GM20431 (cell line): ENCODE measurements at regions not wholly inside any gene's neighbourhood (a gene's known extent, or its start where the extent isn't known, plus 50 kb on each side); places are given as distances from the start of the nearest gene placed in this dataset.

ENCODE experiments used
- in situ Hi-C: fragments of 300-500 bp; cut with MseI, MboI; formaldehyde crosslinking; loops from one replicate; pipeline ENCODE4 v1.15.0; 2020; ENCODE audit warnings: low sequenced_read_pairs; ENCODE audit not compliant: unreplicated experiment

- in situ Hi-C loops = no loop called here
These were observed 598.3 kb upstream of the FAM174A start for GRCh38 chr5:99936911-99937310.

GRCh38 chr5:99929806-99930135 is 605.4 kb upstream of the FAM174A start:
- in situ Hi-C loops = no loop called here

- in situ Hi-C loops = no loop called here
These were observed 605.9 kb upstream of the FAM174A start for GRCh38 chr5:99929067-99929805.

GRCh38 chr5:99928490-99928889 is 606.7 kb upstream of the FAM174A start:
- in situ Hi-C loops = no loop called here

- in situ Hi-C loops = no loop called here
These were observed 608.7 kb upstream of the FAM174A start for GRCh38 chr5:99926463-99926862.

GRCh38 chr5:99922386-99922785 is 612.8 kb upstream of the FAM174A start:
- in situ Hi-C loops = no loop called here

GRCh38 chr5:99911971-99912370 is 623.2 kb upstream of the FAM174A start:
- in situ Hi-C loops = no loop called here

- in situ Hi-C loops = no loop called here
These were observed 628.4 kb upstream of the FAM174A start for GRCh38 chr5:99906776-99907175.

- in situ Hi-C loops = no loop called here
These were observed 633.2 kb upstream of the FAM174A start for GRCh38 chr5:99901972-99902371.

- in situ Hi-C loops = no loop called here
These were observed 634.8 kb upstream of the FAM174A start for GRCh38 chr5:99900302-99900852.

- in situ Hi-C loops = no loop called here
These were observed 655.2 kb upstream of the FAM174A start for GRCh38 chr5:99879791-99880511.

- in situ Hi-C loops = no loop called here
These were observed 656.3 kb upstream of the FAM174A start for GRCh38 chr5:99878830-99879229.

GRCh38 chr5:99866740-99867139 is 668.4 kb upstream of the FAM174A start:
- in situ Hi-C loops = no loop called here

GRCh38 chr5:99865159-99865558 is 670.0 kb upstream of the FAM174A start:
- in situ Hi-C loops = no loop called here

GRCh38 chr5:99835791-99836190 is 699.4 kb upstream of the FAM174A start:
- in situ Hi-C loops = no loop called here

GRCh38 chr5:99827136-99827535 is 708.0 kb upstream of the FAM174A start:
- in situ Hi-C loops = no loop called here

GRCh38 chr5:99817796-99818195 is 717.4 kb upstream of the FAM174A start:
- in situ Hi-C loops = no loop called here

GRCh38 chr5:99814321-99815063 is 720.7 kb upstream of the FAM174A start:
- in situ Hi-C loops = no loop called here

- in situ Hi-C loops = no loop called here
These were observed 726.4 kb upstream of the FAM174A start for GRCh38 chr5:99808657-99809230.

- in situ Hi-C loops = no loop called here
These were observed 727.8 kb upstream of the FAM174A start for GRCh38 chr5:99807346-99807745.
